ENCODE measurements at regions not wholly inside any gene's neighbourhood (a gene's known extent, or its start where the extent isn't known, plus 50 kb on each side); places are given as distances from the start of the nearest gene placed in this dataset.

GRCh38 chr12:19763488-19763887 lies 324.2 kb downstream of the AEBP2 start:
- TF ChIP-seq ELK1 (CRISPR knock-in tag; IDR thresholded peaks at IDR 0.05) = no peak
- TF ChIP-seq, protein P1, sequence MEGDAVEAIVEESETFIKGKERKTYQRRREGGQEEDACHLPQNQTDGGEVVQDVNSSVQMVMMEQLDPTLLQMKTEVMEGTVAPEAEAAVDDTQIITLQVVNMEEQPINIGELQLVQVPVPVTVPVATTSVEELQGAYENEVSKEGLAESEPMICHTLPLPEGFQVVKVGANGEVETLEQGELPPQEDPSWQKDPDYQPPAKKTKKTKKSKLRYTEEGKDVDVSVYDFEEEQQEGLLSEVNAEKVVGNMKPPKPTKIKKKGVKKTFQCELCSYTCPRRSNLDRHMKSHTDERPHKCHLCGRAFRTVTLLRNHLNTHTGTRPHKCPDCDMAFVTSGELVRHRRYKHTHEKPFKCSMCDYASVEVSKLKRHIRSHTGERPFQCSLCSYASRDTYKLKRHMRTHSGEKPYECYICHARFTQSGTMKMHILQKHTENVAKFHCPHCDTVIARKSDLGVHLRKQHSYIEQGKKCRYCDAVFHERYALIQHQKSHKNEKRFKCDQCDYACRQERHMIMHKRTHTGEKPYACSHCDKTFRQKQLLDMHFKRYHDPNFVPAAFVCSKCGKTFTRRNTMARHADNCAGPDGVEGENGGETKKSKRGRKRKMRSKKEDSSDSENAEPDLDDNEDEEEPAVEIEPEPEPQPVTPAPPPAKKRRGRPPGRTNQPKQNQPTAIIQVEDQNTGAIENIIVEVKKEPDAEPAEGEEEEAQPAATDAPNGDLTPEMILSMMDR (IDR thresholded peaks at IDR 0.05 in 2 of 3, conservative IDR thresholded peaks at IDR 0.05 in 1 of 3; ENCODE audit: insufficient read depth in 2 of 3, low read depth in 1 of 3, low read length in 3 of 3) = no peak
- TF ChIP-seq, protein P2, sequence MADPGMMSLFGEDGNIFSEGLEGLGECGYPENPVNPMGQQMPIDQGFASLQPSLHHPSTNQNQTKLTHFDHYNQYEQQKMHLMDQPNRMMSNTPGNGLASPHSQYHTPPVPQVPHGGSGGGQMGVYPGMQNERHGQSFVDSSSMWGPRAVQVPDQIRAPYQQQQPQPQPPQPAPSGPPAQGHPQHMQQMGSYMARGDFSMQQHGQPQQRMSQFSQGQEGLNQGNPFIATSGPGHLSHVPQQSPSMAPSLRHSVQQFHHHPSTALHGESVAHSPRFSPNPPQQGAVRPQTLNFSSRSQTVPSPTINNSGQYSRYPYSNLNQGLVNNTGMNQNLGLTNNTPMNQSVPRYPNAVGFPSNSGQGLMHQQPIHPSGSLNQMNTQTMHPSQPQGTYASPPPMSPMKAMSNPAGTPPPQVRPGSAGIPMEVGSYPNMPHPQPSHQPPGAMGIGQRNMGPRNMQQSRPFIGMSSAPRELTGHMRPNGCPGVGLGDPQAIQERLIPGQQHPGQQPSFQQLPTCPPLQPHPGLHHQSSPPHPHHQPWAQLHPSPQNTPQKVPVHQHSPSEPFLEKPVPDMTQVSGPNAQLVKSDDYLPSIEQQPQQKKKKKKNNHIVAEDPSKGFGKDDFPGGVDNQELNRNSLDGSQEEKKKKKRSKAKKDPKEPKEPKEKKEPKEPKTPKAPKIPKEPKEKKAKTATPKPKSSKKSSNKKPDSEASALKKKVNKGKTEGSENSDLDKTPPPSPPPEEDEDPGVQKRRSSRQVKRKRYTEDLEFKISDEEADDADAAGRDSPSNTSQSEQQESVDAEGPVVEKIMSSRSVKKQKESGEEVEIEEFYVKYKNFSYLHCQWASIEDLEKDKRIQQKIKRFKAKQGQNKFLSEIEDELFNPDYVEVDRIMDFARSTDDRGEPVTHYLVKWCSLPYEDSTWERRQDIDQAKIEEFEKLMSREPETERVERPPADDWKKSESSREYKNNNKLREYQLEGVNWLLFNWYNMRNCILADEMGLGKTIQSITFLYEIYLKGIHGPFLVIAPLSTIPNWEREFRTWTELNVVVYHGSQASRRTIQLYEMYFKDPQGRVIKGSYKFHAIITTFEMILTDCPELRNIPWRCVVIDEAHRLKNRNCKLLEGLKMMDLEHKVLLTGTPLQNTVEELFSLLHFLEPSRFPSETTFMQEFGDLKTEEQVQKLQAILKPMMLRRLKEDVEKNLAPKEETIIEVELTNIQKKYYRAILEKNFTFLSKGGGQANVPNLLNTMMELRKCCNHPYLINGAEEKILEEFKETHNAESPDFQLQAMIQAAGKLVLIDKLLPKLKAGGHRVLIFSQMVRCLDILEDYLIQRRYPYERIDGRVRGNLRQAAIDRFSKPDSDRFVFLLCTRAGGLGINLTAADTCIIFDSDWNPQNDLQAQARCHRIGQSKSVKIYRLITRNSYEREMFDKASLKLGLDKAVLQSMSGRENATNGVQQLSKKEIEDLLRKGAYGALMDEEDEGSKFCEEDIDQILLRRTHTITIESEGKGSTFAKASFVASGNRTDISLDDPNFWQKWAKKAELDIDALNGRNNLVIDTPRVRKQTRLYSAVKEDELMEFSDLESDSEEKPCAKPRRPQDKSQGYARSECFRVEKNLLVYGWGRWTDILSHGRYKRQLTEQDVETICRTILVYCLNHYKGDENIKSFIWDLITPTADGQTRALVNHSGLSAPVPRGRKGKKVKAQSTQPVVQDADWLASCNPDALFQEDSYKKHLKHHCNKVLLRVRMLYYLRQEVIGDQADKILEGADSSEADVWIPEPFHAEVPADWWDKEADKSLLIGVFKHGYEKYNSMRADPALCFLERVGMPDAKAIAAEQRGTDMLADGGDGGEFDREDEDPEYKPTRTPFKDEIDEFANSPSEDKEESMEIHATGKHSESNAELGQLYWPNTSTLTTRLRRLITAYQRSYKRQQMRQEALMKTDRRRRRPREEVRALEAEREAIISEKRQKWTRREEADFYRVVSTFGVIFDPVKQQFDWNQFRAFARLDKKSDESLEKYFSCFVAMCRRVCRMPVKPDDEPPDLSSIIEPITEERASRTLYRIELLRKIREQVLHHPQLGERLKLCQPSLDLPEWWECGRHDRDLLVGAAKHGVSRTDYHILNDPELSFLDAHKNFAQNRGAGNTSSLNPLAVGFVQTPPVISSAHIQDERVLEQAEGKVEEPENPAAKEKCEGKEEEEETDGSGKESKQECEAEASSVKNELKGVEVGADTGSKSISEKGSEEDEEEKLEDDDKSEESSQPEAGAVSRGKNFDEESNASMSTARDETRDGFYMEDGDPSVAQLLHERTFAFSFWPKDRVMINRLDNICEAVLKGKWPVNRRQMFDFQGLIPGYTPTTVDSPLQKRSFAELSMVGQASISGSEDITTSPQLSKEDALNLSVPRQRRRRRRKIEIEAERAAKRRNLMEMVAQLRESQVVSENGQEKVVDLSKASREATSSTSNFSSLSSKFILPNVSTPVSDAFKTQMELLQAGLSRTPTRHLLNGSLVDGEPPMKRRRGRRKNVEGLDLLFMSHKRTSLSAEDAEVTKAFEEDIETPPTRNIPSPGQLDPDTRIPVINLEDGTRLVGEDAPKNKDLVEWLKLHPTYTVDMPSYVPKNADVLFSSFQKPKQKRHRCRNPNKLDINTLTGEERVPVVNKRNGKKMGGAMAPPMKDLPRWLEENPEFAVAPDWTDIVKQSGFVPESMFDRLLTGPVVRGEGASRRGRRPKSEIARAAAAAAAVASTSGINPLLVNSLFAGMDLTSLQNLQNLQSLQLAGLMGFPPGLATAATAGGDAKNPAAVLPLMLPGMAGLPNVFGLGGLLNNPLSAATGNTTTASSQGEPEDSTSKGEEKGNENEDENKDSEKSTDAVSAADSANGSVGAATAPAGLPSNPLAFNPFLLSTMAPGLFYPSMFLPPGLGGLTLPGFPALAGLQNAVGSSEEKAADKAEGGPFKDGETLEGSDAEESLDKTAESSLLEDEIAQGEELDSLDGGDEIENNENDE (IDR thresholded peaks at IDR 0.05; ENCODE audit: low read depth, low read length) = no peak
- TF ChIP-seq BHLHE40 (IDR thresholded peaks at IDR 0.05; ENCODE audit: low read length) = no peak
- TF ChIP-seq, protein P3, sequence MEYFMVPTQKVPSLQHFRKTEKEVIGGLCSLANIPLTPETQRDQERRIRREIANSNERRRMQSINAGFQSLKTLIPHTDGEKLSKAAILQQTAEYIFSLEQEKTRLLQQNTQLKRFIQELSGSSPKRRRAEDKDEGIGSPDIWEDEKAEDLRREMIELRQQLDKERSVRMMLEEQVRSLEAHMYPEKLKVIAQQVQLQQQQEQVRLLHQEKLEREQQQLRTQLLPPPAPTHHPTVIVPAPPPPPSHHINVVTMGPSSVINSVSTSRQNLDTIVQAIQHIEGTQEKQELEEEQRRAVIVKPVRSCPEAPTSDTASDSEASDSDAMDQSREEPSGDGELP (CRISPR knock-in tag; IDR thresholded peaks at IDR 0.05; ENCODE audit: borderline replicate concordance) = no peak
- TF ChIP-seq KLF6 (CRISPR knock-in tag; IDR thresholded peaks at IDR 0.05; ENCODE audit: borderline replicate concordance) = no peak
- no peak for TF ChIP-seq POLR2A (conservative IDR thresholded peaks at IDR 0.05)
- no peak for TF ChIP-seq E2F4 (CRISPR knock-in tag; IDR thresholded peaks at IDR 0.05; ENCODE audit: low read depth)
- no peak for TF ChIP-seq DNMT1 (IDR thresholded peaks at IDR 0.05)
- no peak for TF ChIP-seq MCM7 (IDR thresholded peaks at IDR 0.05)
- TF ChIP-seq GABPA (tag; conservative IDR thresholded peaks at IDR 0.05; ENCODE audit: low read depth) = no peak

Data from K562 (cell line).